ENCODE measurements at regions not wholly inside any gene's neighbourhood (a gene's known extent, or its start where the extent isn't known, plus 50 kb on each side); places are given as distances from the start of the nearest gene placed in this dataset.
"Not testable (repeated sequence)": the region's sequence is repeated elsewhere in the genome, so short reads cannot be mapped to it uniquely, and the experiment has no call there.

GRCh38 chr6:9831783-9832182 lies 583.1 kb downstream of the TFAP2A start:
- DNase-seq (ENCODE audit: low read depth): no peak

- DNase-seq (ENCODE audit: low read depth): no peak
These were observed 584.1 kb downstream of the TFAP2A start for GRCh38 chr6:9830808-9831207.

GRCh38 chr6:9825526-9825925 lies 589.3 kb downstream of the TFAP2A start:
- no peak for DNase-seq (ENCODE audit: low read depth)

- not testable (repeated sequence) for DNase-seq (ENCODE audit: low read depth)
These were observed 604.1 kb downstream of the TFAP2A start for GRCh38 chr6:9810727-9811126.

- DNase-seq (ENCODE audit: low read depth): no peak
These were observed 604.6 kb downstream of the TFAP2A start for GRCh38 chr6:9810286-9810685.

GRCh38 chr6:9806195-9806594 lies 608.7 kb downstream of the TFAP2A start:
- no peak for DNase-seq (ENCODE audit: low read depth)

GRCh38 chr6:9801249-9801754 lies 613.6 kb downstream of the TFAP2A start:
- no peak for DNase-seq (ENCODE audit: low read depth)

- no peak for DNase-seq (ENCODE audit: low read depth)
These were observed 615.3 kb downstream of the TFAP2A start for GRCh38 chr6:9799582-9799981.

GRCh38 chr6:9796827-9797226 lies 618.0 kb downstream of the TFAP2A start:
- no peak for DNase-seq (ENCODE audit: low read depth)

GRCh38 chr6:9795880-9796279 lies 619.0 kb downstream of the TFAP2A start:
- no peak for DNase-seq (ENCODE audit: low read depth)

- DNase-seq (ENCODE audit: low read depth): no peak
These were observed 625.7 kb downstream of the TFAP2A start for GRCh38 chr6:9789201-9789600.

- no peak for DNase-seq (ENCODE audit: low read depth)
These were observed 630.1 kb downstream of the TFAP2A start for GRCh38 chr6:9784786-9785185.

- DNase-seq (ENCODE audit: low read depth): no peak
These were observed 631.3 kb downstream of the TFAP2A start for GRCh38 chr6:9783567-9783966.

- DNase-seq (ENCODE audit: low read depth): no peak
These were observed 648.5 kb downstream of the TFAP2A start for GRCh38 chr6:9766240-9766915.

- no peak for DNase-seq (ENCODE audit: low read depth)
These were observed 653.7 kb downstream of the TFAP2A start for GRCh38 chr6:9761220-9761619.

GRCh38 chr6:9754515-9754914 lies 660.4 kb downstream of the TFAP2A start:
- no peak for DNase-seq (ENCODE audit: low read depth)

GRCh38 chr6:9745966-9746365 lies 668.9 kb downstream of the TFAP2A start:
- DNase-seq (ENCODE audit: low read depth): no peak

- no peak for DNase-seq (ENCODE audit: low read depth)
These were observed 669.4 kb downstream of the TFAP2A start for GRCh38 chr6:9745476-9745875.

- no peak for DNase-seq (ENCODE audit: low read depth)
These were observed 670.8 kb downstream of the TFAP2A start for GRCh38 chr6:9744119-9744518.

- no peak for DNase-seq (ENCODE audit: low read depth)
These were observed 682.8 kb downstream of the TFAP2A start for GRCh38 chr6:9732056-9732455.

- not testable (repeated sequence) for DNase-seq (ENCODE audit: low read depth)
These were observed 689.1 kb downstream of the TFAP2A start for GRCh38 chr6:9725776-9726175.

- no peak for DNase-seq (ENCODE audit: low read depth)
These were observed 697.3 kb downstream of the TFAP2A start for GRCh38 chr6:9717568-9717967.

GRCh38 chr6:9711365-9711764 lies 703.5 kb downstream of the TFAP2A start:
- no peak for DNase-seq (ENCODE audit: low read depth)

- DNase-seq (ENCODE audit: low read depth): no peak
These were observed 704.3 kb downstream of the TFAP2A start for GRCh38 chr6:9710574-9710973.
